ENCODE measurements at regions not wholly inside any gene's neighbourhood (a gene's known extent, or its start where the extent isn't known, plus 50 kb on each side); places are given as distances from the start of the nearest gene placed in this dataset.

GRCh38 chr6:11431455-11431937, 106.1 kb upstream of the TMEM170B start (continued):
- no peak for TF ChIP-seq JUN (CRISPR knock-in tag; IDR thresholded peaks at IDR 0.05)
- TF ChIP-seq IRF2 (CRISPR knock-in tag; IDR thresholded peaks at IDR 0.05), result peak; percentile 50; the same call in 1 of the 2 replicates
- no peak for TF ChIP-seq ZNF296 (CRISPR knock-in tag; conservative IDR thresholded peaks at IDR 0.05)
- no peak for TF ChIP-seq CHD2 (IDR thresholded peaks at IDR 0.05; ENCODE audit: low read depth, low read length)
- TF ChIP-seq ZEB1 (IDR thresholded peaks at IDR 0.05; ENCODE audit: insufficient replicate concordance, low read depth), result no peak
- no peak for TF ChIP-seq IKZF1 (IDR thresholded peaks at IDR 0.05)
- no peak for TF ChIP-seq ZBED4 (CRISPR knock-in tag; IDR thresholded peaks at IDR 0.05; ENCODE audit: borderline replicate concordance)
- TF ChIP-seq ZNF367 (CRISPR knock-in tag; IDR thresholded peaks at IDR 0.05; ENCODE audit: borderline replicate concordance), result no peak
- TF ChIP-seq ZNF101 (CRISPR knock-in tag; IDR thresholded peaks at IDR 0.05; ENCODE audit: borderline replicate concordance, low read depth), result no peak
- TF ChIP-seq ZNF652 (CRISPR knock-in tag; IDR thresholded peaks at IDR 0.05; ENCODE audit: borderline replicate concordance, low read depth), result no peak
- TF ChIP-seq ZNF333 (CRISPR knock-in tag; IDR thresholded peaks at IDR 0.05; ENCODE audit: borderline replicate concordance), result no peak
- 0 out of 2 replicates have a peak, but pooled peaks have one; percentile 44 for TF ChIP-seq REPIN1 (CRISPR knock-in tag; IDR thresholded peaks at IDR 0.05; ENCODE audit: borderline replicate concordance, low read depth)
- TF ChIP-seq KLF11 (CRISPR knock-in tag; IDR thresholded peaks at IDR 0.05), result no peak
- peak; percentile 78 for TF ChIP-seq FOXA3 (CRISPR knock-in tag; IDR thresholded peaks at IDR 0.05)
- TF ChIP-seq TSC22D2 (CRISPR knock-in tag; IDR thresholded peaks at IDR 0.05; ENCODE audit: borderline replicate concordance), result 0 out of 2 replicates have a peak, but pooled peaks have one; percentile 50
- no peak for TF ChIP-seq PRMT3 (CRISPR knock-in tag; IDR thresholded peaks at IDR 0.05; ENCODE audit: borderline replicate concordance, low read depth)
- no peak for TF ChIP-seq CTCF (CRISPR knock-in tag; IDR thresholded peaks at IDR 0.05)
- TF ChIP-seq NFIB (CRISPR knock-in tag; IDR thresholded peaks at IDR 0.05; ENCODE audit: borderline replicate concordance), result no peak
- TF ChIP-seq SRY (CRISPR knock-in tag; IDR thresholded peaks at IDR 0.05), result no peak
- peak; percentile 54; the same call in 1 of the 2 replicates for TF ChIP-seq ATF1 (CRISPR knock-in tag; IDR thresholded peaks at IDR 0.05)
- no peak for TF ChIP-seq FLYWCH1 (CRISPR knock-in tag; IDR thresholded peaks at IDR 0.05)
- TF ChIP-seq NR2F1 (CRISPR knock-in tag; IDR thresholded peaks at IDR 0.05), result peak; percentile 18 to 41; a peak in 1 of 4 replicates
- no peak for TF ChIP-seq SOX6 (IDR thresholded peaks at IDR 0.05)
- TF ChIP-seq SOX6 (CRISPR knock-in tag; IDR thresholded peaks at IDR 0.05), result peak; percentile 94
- no peak for TF ChIP-seq ZNF781 (CRISPR knock-in tag; IDR thresholded peaks at IDR 0.05; ENCODE audit: borderline replicate concordance, not compliant biosample characterization)
- TF ChIP-seq SP4 (CRISPR knock-in tag; IDR thresholded peaks at IDR 0.05), result 0 out of 2 replicates have a peak, but pooled peaks have one; percentile 12
- TF ChIP-seq ETV5 (CRISPR knock-in tag; IDR thresholded peaks at IDR 0.05; ENCODE audit: borderline replicate concordance), result peak; percentile 55; the same call in 1 of the 2 replicates
- TF ChIP-seq ZNF572 (CRISPR knock-in tag; IDR thresholded peaks at IDR 0.05), result no peak

All from HepG2 (cell line).